ENCODE measurements at regions not wholly inside any gene's neighbourhood (a gene's known extent, or its start where the extent isn't known, plus 50 kb on each side); places are given as distances from the start of the nearest gene placed in this dataset.

DNA sequence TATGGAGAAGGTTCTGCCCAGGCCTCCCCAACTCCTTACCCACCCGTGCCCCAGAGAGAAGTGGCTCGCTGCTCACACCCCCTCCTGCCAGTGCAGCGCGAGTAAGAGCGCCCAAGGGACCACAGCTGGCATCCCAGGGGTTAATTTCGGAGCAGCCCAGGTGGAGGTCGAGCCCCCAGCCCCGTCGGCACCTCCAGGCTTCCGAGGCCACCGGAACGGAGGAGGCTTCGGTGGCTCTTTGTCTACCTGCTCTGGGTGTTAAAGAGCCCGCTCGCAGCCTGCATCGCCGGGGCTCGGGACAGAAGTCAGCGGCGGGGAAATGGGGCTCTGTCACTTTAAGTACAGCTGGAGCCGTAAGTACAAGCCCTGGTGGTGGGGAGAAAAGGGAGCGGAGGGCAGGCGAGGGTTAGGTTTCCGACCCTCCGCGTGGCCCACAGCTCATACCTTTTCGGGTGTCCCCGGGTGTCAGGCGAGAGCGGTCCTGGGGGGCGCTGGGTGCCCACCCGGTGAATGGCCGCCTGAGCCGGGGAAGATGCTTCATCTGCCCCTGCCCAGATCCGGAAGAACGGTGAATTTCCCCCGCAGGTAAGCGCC lies 89.4 kb upstream of the IPO9 start:
- TF ChIP-seq, protein P1, sequence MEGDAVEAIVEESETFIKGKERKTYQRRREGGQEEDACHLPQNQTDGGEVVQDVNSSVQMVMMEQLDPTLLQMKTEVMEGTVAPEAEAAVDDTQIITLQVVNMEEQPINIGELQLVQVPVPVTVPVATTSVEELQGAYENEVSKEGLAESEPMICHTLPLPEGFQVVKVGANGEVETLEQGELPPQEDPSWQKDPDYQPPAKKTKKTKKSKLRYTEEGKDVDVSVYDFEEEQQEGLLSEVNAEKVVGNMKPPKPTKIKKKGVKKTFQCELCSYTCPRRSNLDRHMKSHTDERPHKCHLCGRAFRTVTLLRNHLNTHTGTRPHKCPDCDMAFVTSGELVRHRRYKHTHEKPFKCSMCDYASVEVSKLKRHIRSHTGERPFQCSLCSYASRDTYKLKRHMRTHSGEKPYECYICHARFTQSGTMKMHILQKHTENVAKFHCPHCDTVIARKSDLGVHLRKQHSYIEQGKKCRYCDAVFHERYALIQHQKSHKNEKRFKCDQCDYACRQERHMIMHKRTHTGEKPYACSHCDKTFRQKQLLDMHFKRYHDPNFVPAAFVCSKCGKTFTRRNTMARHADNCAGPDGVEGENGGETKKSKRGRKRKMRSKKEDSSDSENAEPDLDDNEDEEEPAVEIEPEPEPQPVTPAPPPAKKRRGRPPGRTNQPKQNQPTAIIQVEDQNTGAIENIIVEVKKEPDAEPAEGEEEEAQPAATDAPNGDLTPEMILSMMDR (conservative IDR thresholded peaks at IDR 0.05; ENCODE audit: low read length) = no peak
- no peak for TF ChIP-seq EZH2phosphoT487 (IDR thresholded peaks at IDR 0.05; ENCODE audit: borderline replicate concordance, low read depth, low read length)

Measured in OCI-LY7 (cell line).